SK-N-SH treated with all-trans-retinoic acid at 6 μM for 48 hours (cell line): ENCODE measurements at regions not wholly inside any gene's neighbourhood (a gene's known extent, or its start where the extent isn't known, plus 50 kb on each side); places are given as distances from the start of the nearest gene placed in this dataset.

Experiments
- ATAC-seq: fragments of 200-7000 bp; cut with Tn5 transposase; 3 replicates; pipeline ENCODE4 v1.9.1; 2020; ENCODE audit warnings: mild to moderate bottlenecking, moderate library complexity
- ARNTL ChIP-seq: fragments of 450-650 bp; formaldehyde crosslinking; IDR thresholded peaks from 2 replicates; pipeline ENCODE4 v1.5.0; 2020; ENCODE audit warnings: low read depth, mild to moderate bottlenecking, moderate library complexity, borderline replicate concordance
- BACH2 ChIP-seq: fragments of 250-450 bp; sonication (Bioruptor Pico); IDR thresholded peaks from 2 replicates; pipeline ENCODE4 v1.9.0; 2021; ENCODE audit warnings: mild to moderate bottlenecking, borderline replicate concordance
- CREB5 ChIP-seq: fragments of 250-450 bp; sonication (Bioruptor Pico); IDR thresholded peaks from 2 replicates; pipeline ENCODE4 v1.5.1; 2020; ENCODE audit warnings: low read depth, mild to moderate bottlenecking, moderate library complexity
- CSRNP3 ChIP-seq: fragments of 250-450 bp; sonication (Bioruptor Pico); IDR thresholded peaks from 2 replicates; pipeline ENCODE4 v1.5.1; 2021; ENCODE audit warnings: mild to moderate bottlenecking, moderate library complexity
- ESRRG ChIP-seq: fragments of 250-450 bp; sonication (Bioruptor Pico); IDR thresholded peaks from 2 replicates; pipeline ENCODE4 v1.6.1; 2021; ENCODE audit warnings: mild to moderate bottlenecking
- GLIS3 ChIP-seq: fragments of 250-450 bp; sonication (Bioruptor Pico); IDR thresholded peaks from 2 replicates; pipeline ENCODE4 v1.5.0; 2020; ENCODE audit warnings: mild to moderate bottlenecking, moderate library complexity
- ISL1 ChIP-seq: fragments of 250-450 bp; sonication (Bioruptor Pico); IDR thresholded peaks from 2 replicates; pipeline ENCODE4 v2.1.2; 2022; ENCODE audit warnings: mild to moderate bottlenecking, moderate library complexity
- PATZ1 ChIP-seq: fragments of 250-450 bp; sonication (Bioruptor Pico); IDR thresholded peaks from 2 replicates; pipeline ENCODE4 v1.8.0; 2020; ENCODE audit warnings: mild to moderate bottlenecking, moderate library complexity, borderline replicate concordance
- POU6F1 ChIP-seq: fragments of 250-450 bp; sonication (Bioruptor Pico); IDR thresholded peaks from 2 replicates; pipeline ENCODE4 v1.8.0; 2021; ENCODE audit warnings: low read depth, mild to moderate bottlenecking, moderate library complexity, borderline replicate concordance
- PPARA ChIP-seq: fragments of 250-450 bp; sonication (Bioruptor Pico); IDR thresholded peaks from 2 replicates; pipeline ENCODE4 v1.5.0; 2020; ENCODE audit warnings: mild to moderate bottlenecking, borderline replicate concordance
- RARB ChIP-seq: fragments of 250-450 bp; sonication (Bioruptor Pico); IDR thresholded peaks from 2 replicates; pipeline ENCODE4 v1.8.0; 2021; ENCODE audit warnings: mild to moderate bottlenecking, moderate library complexity
- SNAI2 ChIP-seq: fragments of 250-450 bp; sonication (Bioruptor Pico); IDR thresholded peaks from 2 replicates; pipeline ENCODE4 v1.5.0; 2020; ENCODE audit warnings: mild to moderate bottlenecking, moderate library complexity
- TCF4 ChIP-seq: fragments of 250-450 bp; sonication (Bioruptor Pico); IDR thresholded peaks from 2 replicates; pipeline ENCODE4 v1.8.0; 2021; ENCODE audit warnings: mild to moderate bottlenecking, moderate library complexity, borderline replicate concordance
- TOX ChIP-seq: fragments of 250-450 bp; sonication (Bioruptor Pico); IDR thresholded peaks from 2 replicates; pipeline ENCODE4 v1.8.0; 2021; ENCODE audit warnings: mild to moderate bottlenecking, moderate library complexity, borderline replicate concordance
- TSHZ2 ChIP-seq: fragments of 250-450 bp; sonication (Bioruptor Pico); IDR thresholded peaks from 2 replicates; pipeline ENCODE4 v1.5.0; 2020; ENCODE audit warnings: mild to moderate bottlenecking, moderate library complexity
- ZC3H10 ChIP-seq: fragments of 250-450 bp; sonication (Bioruptor Pico); IDR thresholded peaks from 2 replicates; pipeline ENCODE4 v1.5.1; 2021; ENCODE audit warnings: mild to moderate bottlenecking, moderate library complexity
- ZFP30 ChIP-seq: fragments of 450-650 bp; formaldehyde crosslinking; IDR thresholded peaks from 2 replicates; pipeline ENCODE4 v1.5.0; 2022; ENCODE audit warnings: mild to moderate bottlenecking, moderate library complexity
- ZNF565 ChIP-seq: fragments of 450-650 bp; formaldehyde crosslinking; conservative IDR thresholded peaks from 2 replicates; pipeline ENCODE4 v1.5.0; 2020; ENCODE audit warnings: low read depth, mild to moderate bottlenecking, moderate library complexity
- ZNF70 ChIP-seq: fragments of 450-650 bp; formaldehyde crosslinking; IDR thresholded peaks from 2 replicates; pipeline ENCODE4 v1.5.0; 2020; ENCODE audit warnings: mild to moderate bottlenecking, moderate library complexity
- ZNF8 ChIP-seq: fragments of 450-650 bp; formaldehyde crosslinking; IDR thresholded peaks from 2 replicates; pipeline ENCODE4 v1.5.0; 2020; ENCODE audit warnings: mild to moderate bottlenecking, moderate library complexity

GRCh38 chr21:28393279-28393678 lies 599.4 kb downstream of the LTN1 start (continued):
- TF ChIP-seq TSHZ2 (CRISPR knock-in tag) = no peak

GRCh38 chr21:28391938-28392849 lies 600.5 kb downstream of the LTN1 start:
- no peak for TF ChIP-seq ZC3H10
- no peak for TF ChIP-seq POU6F1
- no peak for TF ChIP-seq CSRNP3 (CRISPR knock-in tag)
- no peak for TF ChIP-seq ZNF8 (CRISPR knock-in tag)
- no peak for TF ChIP-seq ZFP30 (CRISPR knock-in tag)
- TF ChIP-seq, all 23 proteins: peak for 0
- no peak for ATAC-seq

GRCh38 chr21:28387220-28387619 lies 605.5 kb downstream of the LTN1 start:
- TF ChIP-seq ZC3H10 (no peak), SNAI2 (CRISPR knock-in tag) (no peak), CREB5 (no peak), TOX (CRISPR knock-in tag) (no peak), PPARA (CRISPR knock-in tag) (no peak), GLIS3 (CRISPR knock-in tag) (no peak), ZNF565 (no peak), TSHZ2 (CRISPR knock-in tag) (no peak), BACH2 (no peak), ZNF70 (CRISPR knock-in tag) (no peak), ARNTL (CRISPR knock-in tag) (no peak), RARB (no peak), ZNF8 (CRISPR knock-in tag) (no peak), ESRRG (CRISPR knock-in tag) (no peak), TCF4 (CRISPR knock-in tag) (no peak), CSRNP3 (CRISPR knock-in tag) (no peak), ISL1 (CRISPR knock-in tag) (no peak), PATZ1 (CRISPR knock-in tag) (no peak)
- TF ChIP-seq, all 23 proteins: peak for 0
- ATAC-seq = no peak
